Psoas muscle (tissue), 7 donors: ENCODE measurements at regions not wholly inside any gene's neighbourhood (a gene's known extent, or its start where the extent isn't known, plus 50 kb on each side); places are given as distances from the start of the nearest gene placed in this dataset.

Experiments used
- ATAC-seq, 4 donors: fragments of 200-7000 bp; cut with Tn5 transposase; one replicate each; pipeline ENCODE4 v1.9.1; 2020; ENCODE audit warnings: moderate library complexity in 3 of 4, mild to moderate bottlenecking in 2 of 4
- DNase-seq, 2 donors: peaks; one replicate each; pipeline ENCODE4 v3.0.0-alpha.2; 2020
- H3K27ac ChIP-seq: fragments of 200-600 bp; one replicate; pipeline ENCODE4 v1.8.0; 2022
- H3K27me3 ChIP-seq, 3 donors: fragments of 200-600 bp in 1 of 3; one replicate each; pipeline versions ENCODE4 v1.6.1 to v1.8.0; 2013 to 2022; ENCODE audit warnings: low read length in 2 of 3, mild to moderate bottlenecking in 2 of 3, moderate library complexity in 1 of 3; ENCODE audit not compliant: insufficient read depth in 3 of 3
- H3K36me3 ChIP-seq, 2 donors: fragments of 200-600 bp in 1 of 2; one replicate each; pipeline versions ENCODE4 v1.6.1 to v1.8.0; 2013 to 2022; ENCODE audit warnings: low read depth in 1 of 2, mild to moderate bottlenecking in 1 of 2, moderate library complexity in 1 of 2; ENCODE audit not compliant: insufficient read depth in 1 of 2
- H3K4me1 ChIP-seq: fragments of 200-600 bp; one replicate; pipeline ENCODE4 v1.8.0; 2022
- H3K4me3 ChIP-seq: fragments of 200-600 bp; one replicate; pipeline ENCODE4 v1.8.0; 2022; ENCODE audit warnings: mild to moderate bottlenecking
- H3K9me3 ChIP-seq: fragments of 200-600 bp; one replicate; pipeline ENCODE4 v1.8.0; 2022
- WGBS, 3 donors: extraction: QIAGEN DNeasy Blood & Tissue Kit; methylation state at CpG; one replicate each; pipeline versions ENCODE4 v1.1.6 to v1.1.7; 2013; 5-methylcytosine and 5-hydroxymethylcytosine counted together
- intact Hi-C, 2 donors: fragments of 100-400 bp; cut with DNase I; formaldehyde crosslinking; loops; one replicate each; pipeline versions ENCODE4 v1.11.0 to v1.14.2; 2022
- TF ChIP-seq, protein P1 (sequence below): fragments of 200-600 bp; IDR thresholded peaks from one replicate; pipeline ENCODE4 v1.8.0; 2022; ENCODE audit warnings: antibody characterized with exemption
- donor health status: healthy with polysubstance abuse.
- donor health status: DM: no; HTN: no; CAD: no; lungs with moderate emphysema.
- donor health status: Bipolar disorder and iron deficiency.
- donor health status: healthy.
- donor health status: DM: yes; HTN: yes; CAD: no.
- donor health status: DM: no; HTN: no; CAD: no.
- donor health status: DM: yes; HTN: yes; CAD: no.

DNA sequence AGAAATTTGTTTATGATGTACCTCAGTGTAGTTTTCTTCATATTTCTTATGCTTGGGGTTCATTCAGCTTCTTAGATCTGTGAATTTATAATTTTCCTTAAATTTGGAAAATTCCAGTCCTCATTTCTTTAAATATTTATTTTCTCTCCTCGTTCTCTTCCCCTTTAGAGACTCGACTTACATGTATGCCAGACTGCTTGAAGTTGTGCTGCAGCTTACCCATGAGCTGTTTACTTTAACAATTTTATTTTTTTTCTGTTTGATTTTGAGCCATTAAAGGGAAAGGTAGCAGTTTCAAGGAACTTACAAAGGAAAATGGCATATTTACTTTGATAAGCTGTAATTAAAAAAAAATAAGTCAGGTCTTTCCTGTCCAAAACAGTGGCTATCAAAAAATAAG is 123.0 kb upstream of the ZNF32 start:
- intact Hi-C loops, result no loop called here
- H3K27ac ChIP-seq, result no peak overlapping the region
- TF ChIP-seq, protein P1, sequence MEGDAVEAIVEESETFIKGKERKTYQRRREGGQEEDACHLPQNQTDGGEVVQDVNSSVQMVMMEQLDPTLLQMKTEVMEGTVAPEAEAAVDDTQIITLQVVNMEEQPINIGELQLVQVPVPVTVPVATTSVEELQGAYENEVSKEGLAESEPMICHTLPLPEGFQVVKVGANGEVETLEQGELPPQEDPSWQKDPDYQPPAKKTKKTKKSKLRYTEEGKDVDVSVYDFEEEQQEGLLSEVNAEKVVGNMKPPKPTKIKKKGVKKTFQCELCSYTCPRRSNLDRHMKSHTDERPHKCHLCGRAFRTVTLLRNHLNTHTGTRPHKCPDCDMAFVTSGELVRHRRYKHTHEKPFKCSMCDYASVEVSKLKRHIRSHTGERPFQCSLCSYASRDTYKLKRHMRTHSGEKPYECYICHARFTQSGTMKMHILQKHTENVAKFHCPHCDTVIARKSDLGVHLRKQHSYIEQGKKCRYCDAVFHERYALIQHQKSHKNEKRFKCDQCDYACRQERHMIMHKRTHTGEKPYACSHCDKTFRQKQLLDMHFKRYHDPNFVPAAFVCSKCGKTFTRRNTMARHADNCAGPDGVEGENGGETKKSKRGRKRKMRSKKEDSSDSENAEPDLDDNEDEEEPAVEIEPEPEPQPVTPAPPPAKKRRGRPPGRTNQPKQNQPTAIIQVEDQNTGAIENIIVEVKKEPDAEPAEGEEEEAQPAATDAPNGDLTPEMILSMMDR, result no peak
- H3K4me3 ChIP-seq, result no peak overlapping the region
- H3K9me3 ChIP-seq, result no peaks in the 10 kb centered on the region
- no peaks in the 10 kb centered on the region for H3K36me3 ChIP-seq
- peaks cover 0 to 2% (median 0%) of the 10 kb centered on the region in 3 donors for H3K27me3 ChIP-seq
- WGBS, 3 donors, result 86 to 91% (median 90%) methylated on average over 2 of the region's 2 CpGs
- H3K4me1 ChIP-seq, result no peaks in the 10 kb centered on the region
- DNase-seq, result no peak
- no peak for ATAC-seq

- intact Hi-C loops, result no loop called here
- Histone ChIP-seq H3K4me3 (no peak overlapping the region), H3K27me3 (no peaks in the 10 kb centered on the region), H3K9me3 (no peaks in the 10 kb centered on the region), H3K27ac (no peak overlapping the region), H3K36me3 (no peaks in the 10 kb centered on the region), H3K4me1 (no peaks in the 10 kb centered on the region)
- TF ChIP-seq, protein P1, result no peak
- DNase-seq (no peak), ATAC-seq (no peak)
- 94 to 98% (median 96%) methylated on average over 2 of the region's 2 CpGs for WGBS, 3 donors
Observed at GRCh38 chr10:43765516-43765915, 116.8 kb upstream of the ZNF32 start.

- Histone ChIP-seq H3K9me3 (no peaks in the 10 kb centered on the region), H3K27me3 (no peaks in the 10 kb centered on the region), H3K4me1 (no peaks in the 10 kb centered on the region), H3K27ac (no peak overlapping the region), H3K4me3 (no peak overlapping the region), H3K36me3 (no peaks in the 10 kb centered on the region)
- DNase-seq, result no peak
- TF ChIP-seq, protein P1, result no peak
- intact Hi-C loops, result no loop called here
- no peak for ATAC-seq
Observed at GRCh38 chr10:43763846-43764245, 115.2 kb upstream of the ZNF32 start.

DNA sequence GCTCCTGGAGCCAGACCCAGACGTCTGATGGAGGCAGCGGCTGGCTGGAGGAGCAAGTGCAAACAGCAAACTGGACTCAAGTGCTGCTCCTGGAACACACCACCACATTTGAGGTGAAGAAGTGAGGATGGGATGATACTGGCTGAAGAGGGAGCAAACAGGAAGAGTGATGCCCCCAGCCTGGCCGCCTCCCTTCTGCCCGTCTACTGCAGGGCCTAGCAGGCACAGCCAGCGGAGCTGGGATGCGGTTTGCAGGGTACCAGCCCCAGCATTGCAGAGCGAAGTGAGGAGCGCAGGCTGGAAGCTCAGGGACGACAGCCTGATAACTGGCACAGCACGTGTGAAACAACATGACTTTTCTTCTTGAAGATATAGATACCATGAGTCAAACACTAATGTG is 111.8 kb upstream of the ZNF32 start:
- WGBS, 3 donors, result 80 to 86% (median 83%) methylated on average over 10 of the region's 10 CpGs
- Histone ChIP-seq H3K36me3 (no peaks in the 10 kb centered on the region), H3K4me3 (no peak overlapping the region), H3K9me3 (no peaks in the 10 kb centered on the region), H3K27ac (no peak overlapping the region), H3K4me1 (no peaks in the 10 kb centered on the region), H3K27me3 (no peaks in the 10 kb centered on the region)
- DNase-seq, result no peak
- intact Hi-C loops, result no loop called here
- no peak for ATAC-seq
- TF ChIP-seq, protein P1, result no peak

DNA sequence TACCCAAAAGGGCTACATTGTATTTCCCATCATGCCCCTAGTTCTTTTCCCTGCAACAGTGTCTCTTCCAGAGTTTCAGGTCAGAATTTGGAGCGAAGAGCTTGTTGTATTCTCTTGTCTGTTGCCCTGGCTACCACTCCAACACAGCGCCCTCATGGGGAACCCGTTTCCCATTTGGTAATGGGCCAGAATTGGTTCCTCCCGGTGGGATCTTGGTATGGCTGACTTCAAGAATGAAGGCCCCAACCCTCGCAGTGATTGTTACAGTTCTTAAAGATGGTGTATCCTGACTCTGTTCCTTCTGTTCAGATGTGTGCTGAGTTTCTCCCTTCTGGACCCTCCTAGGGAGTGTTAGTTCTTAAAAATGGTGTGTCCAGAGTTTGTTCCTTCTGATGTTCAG is 110.5 kb upstream of the ZNF32 start:
- TF ChIP-seq, protein P1, result no peak
- intact Hi-C loops, result no loop called here
- H3K36me3 ChIP-seq, result no peaks in the 10 kb centered on the region
- H3K27ac ChIP-seq, result no peak overlapping the region
- 73 to 79% (median 77%) methylated on average over 5 of the region's 5 CpGs for WGBS, 3 donors
- DNase-seq, result no peak
- no peaks in the 10 kb centered on the region for H3K9me3 ChIP-seq
- ATAC-seq, result no peak
- H3K4me1 ChIP-seq, result no peaks in the 10 kb centered on the region
- no peak overlapping the region for H3K4me3 ChIP-seq
- H3K27me3 ChIP-seq, result no peaks in the 10 kb centered on the region
